Panc1 (cell line): ENCODE measurements at regions not wholly inside any gene's neighbourhood (a gene's known extent, or its start where the extent isn't known, plus 50 kb on each side); places are given as distances from the start of the nearest gene placed in this dataset.

Experiments used
- ATAC-seq: fragments of 200-7000 bp; cut with Tn5 transposase; 2 replicates; pipeline ENCODE4 v1.9.1; 2020; ENCODE audit warnings: mild to moderate bottlenecking, moderate library complexity
- BruUV-seq: library from RNA; stranded (reverse); fragments of 400-500 nt; replicated peaks from 2 replicates; lab custom pipeline; 2021; lab: Mats Ljungman, UMichigan
- CTCF ChIA-PET: fragments of 300-600 bp; sonication (Branson Sonifier 250); formaldehyde crosslinking; loops from one replicate; lab custom pipeline; 2022; ENCODE audit warnings: antibody characterized with exemption; lab: Charles Lee
- POLR2A ChIA-PET: fragments of 300-600 bp; sonication (Branson Sonifier 250); formaldehyde crosslinking; loops from one replicate; lab custom pipeline; 2022; ENCODE audit warnings: antibody characterized with exemption; lab: Charles Lee
- DNase-seq: peaks from one replicate; pipeline ENCODE4 v3.0.0-alpha.2; 2010; ENCODE audit warnings: low read depth, low spot score
- H3K27ac ChIP-seq: 2 replicates; pipeline ENCODE4 v1.5.1; 2011; ENCODE audit warnings: mild to moderate bottlenecking, low read length, inconsistent platforms
- H3K27me3 ChIP-seq: fragments of 200-500 bp; sonication (Bioruptor generic); 2 replicates; pipeline ENCODE4 v1.6.0; 2014; ENCODE audit warnings: low read length, inconsistent platforms; ENCODE audit not compliant: control insufficient read depth, insufficient read depth
- H3K36me3 ChIP-seq: fragments of 200-500 bp; sonication (Bioruptor generic); 2 replicates; pipeline ENCODE4 v1.5.1; 2014; ENCODE audit warnings: inconsistent platforms, mild to moderate bottlenecking, low read length, moderate library complexity; ENCODE audit not compliant: control insufficient read depth, insufficient read depth
- H3K4me1 ChIP-seq: 2 replicates; pipeline ENCODE4 v1.5.1; 2011; ENCODE audit warnings: inconsistent platforms, mild to moderate bottlenecking, low read length, moderate library complexity; ENCODE audit not compliant: control insufficient read depth, insufficient read depth
- H3K4me3 ChIP-seq, 2 experiments: 2 replicates each; pipeline ENCODE4 v1.5.1; 2011 to 2012; ENCODE audit warnings: low read depth in 2 of 2, low read length in 2 of 2, mild to moderate bottlenecking in 2 of 2, inconsistent platforms in 1 of 2, moderate library complexity in 1 of 2
- H3K9me3 ChIP-seq: fragments of 200-500 bp; sonication (Bioruptor generic); 2 replicates; pipeline ENCODE4 v1.5.1; 2014; ENCODE audit warnings: low read depth, mild to moderate bottlenecking, inconsistent platforms, low read length, moderate library complexity; ENCODE audit not compliant: control insufficient read depth, insufficient read depth
- POLR2AphosphoS5 ChIP-seq: IDR thresholded peaks from 2 replicates; pipeline ENCODE4 v1.6.1; 2012; ENCODE audit warnings: mild to moderate bottlenecking, low read depth, low read length, moderate library complexity
- SIN3A ChIP-seq: IDR thresholded peaks from 2 replicates; pipeline ENCODE4 v1.6.1; 2012; ENCODE audit warnings: low read depth, mild to moderate bottlenecking, low read length, moderate library complexity, borderline replicate concordance; ENCODE audit not compliant: insufficient read depth
- TCF7L2 ChIP-seq: IDR thresholded peaks from 2 replicates; pipeline ENCODE4 v1.6.1; 2011; ENCODE audit warnings: mild to moderate bottlenecking, low read depth, low read length, inconsistent platforms
- in situ Hi-C: cut with HindIII; loops from 2 replicates; pipeline ENCODE4 v1.10.0; 2016; ENCODE audit warnings: low sequenced_read_pairs, low pct_unique_long_range_greater_than_20kb
- intact Hi-C: fragments of 100-400 bp; cut with micrococcal nuclease; formaldehyde crosslinking; loops from one replicate; pipeline ENCODE4 v1.10.0; 2022; ENCODE audit not compliant: unreplicated experiment
- TF ChIP-seq, protein P1 (sequence below): fragments of 450-650 bp; IDR thresholded peaks from 2 replicates; pipeline ENCODE4 v1.5.1; 2017; ENCODE audit warnings: mild to moderate bottlenecking
- TF ChIP-seq, protein P2 (sequence below), 2 experiments: IDR thresholded peaks; 2 replicates each; pipeline ENCODE4 v1.6.1; 2011 to 2012; ENCODE audit warnings: low read depth in 2 of 2, control low read depth in 1 of 2, low read length in 1 of 2, mild to moderate bottlenecking in 1 of 2, moderate library complexity in 1 of 2; ENCODE audit not compliant: insufficient read depth in 1 of 2

DNA sequence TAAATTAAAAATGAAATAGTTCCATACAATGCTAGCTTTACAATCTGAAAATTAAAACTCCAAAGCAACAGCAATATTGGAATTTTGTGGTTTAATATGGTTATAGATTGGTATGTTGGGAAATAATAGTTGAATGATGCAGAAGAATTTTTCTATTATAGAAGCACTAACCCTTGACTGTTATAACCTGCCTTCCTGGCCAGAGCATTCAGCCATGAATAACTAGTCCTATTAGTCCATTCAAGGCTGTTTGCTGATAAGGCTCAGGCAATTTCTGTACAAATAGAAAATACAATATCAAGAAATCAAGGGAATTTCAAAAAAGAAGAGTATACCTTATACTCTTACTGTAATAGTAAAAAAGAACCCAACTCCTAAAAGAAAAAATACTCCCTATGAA lies 101.6 kb upstream of the SP4 start:
- TF ChIP-seq, protein P1, sequence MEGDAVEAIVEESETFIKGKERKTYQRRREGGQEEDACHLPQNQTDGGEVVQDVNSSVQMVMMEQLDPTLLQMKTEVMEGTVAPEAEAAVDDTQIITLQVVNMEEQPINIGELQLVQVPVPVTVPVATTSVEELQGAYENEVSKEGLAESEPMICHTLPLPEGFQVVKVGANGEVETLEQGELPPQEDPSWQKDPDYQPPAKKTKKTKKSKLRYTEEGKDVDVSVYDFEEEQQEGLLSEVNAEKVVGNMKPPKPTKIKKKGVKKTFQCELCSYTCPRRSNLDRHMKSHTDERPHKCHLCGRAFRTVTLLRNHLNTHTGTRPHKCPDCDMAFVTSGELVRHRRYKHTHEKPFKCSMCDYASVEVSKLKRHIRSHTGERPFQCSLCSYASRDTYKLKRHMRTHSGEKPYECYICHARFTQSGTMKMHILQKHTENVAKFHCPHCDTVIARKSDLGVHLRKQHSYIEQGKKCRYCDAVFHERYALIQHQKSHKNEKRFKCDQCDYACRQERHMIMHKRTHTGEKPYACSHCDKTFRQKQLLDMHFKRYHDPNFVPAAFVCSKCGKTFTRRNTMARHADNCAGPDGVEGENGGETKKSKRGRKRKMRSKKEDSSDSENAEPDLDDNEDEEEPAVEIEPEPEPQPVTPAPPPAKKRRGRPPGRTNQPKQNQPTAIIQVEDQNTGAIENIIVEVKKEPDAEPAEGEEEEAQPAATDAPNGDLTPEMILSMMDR = no peak
- TF ChIP-seq POLR2AphosphoS5 (no peak), TCF7L2 (no peak), SIN3A (no peak)
- TF ChIP-seq, protein P2, sequence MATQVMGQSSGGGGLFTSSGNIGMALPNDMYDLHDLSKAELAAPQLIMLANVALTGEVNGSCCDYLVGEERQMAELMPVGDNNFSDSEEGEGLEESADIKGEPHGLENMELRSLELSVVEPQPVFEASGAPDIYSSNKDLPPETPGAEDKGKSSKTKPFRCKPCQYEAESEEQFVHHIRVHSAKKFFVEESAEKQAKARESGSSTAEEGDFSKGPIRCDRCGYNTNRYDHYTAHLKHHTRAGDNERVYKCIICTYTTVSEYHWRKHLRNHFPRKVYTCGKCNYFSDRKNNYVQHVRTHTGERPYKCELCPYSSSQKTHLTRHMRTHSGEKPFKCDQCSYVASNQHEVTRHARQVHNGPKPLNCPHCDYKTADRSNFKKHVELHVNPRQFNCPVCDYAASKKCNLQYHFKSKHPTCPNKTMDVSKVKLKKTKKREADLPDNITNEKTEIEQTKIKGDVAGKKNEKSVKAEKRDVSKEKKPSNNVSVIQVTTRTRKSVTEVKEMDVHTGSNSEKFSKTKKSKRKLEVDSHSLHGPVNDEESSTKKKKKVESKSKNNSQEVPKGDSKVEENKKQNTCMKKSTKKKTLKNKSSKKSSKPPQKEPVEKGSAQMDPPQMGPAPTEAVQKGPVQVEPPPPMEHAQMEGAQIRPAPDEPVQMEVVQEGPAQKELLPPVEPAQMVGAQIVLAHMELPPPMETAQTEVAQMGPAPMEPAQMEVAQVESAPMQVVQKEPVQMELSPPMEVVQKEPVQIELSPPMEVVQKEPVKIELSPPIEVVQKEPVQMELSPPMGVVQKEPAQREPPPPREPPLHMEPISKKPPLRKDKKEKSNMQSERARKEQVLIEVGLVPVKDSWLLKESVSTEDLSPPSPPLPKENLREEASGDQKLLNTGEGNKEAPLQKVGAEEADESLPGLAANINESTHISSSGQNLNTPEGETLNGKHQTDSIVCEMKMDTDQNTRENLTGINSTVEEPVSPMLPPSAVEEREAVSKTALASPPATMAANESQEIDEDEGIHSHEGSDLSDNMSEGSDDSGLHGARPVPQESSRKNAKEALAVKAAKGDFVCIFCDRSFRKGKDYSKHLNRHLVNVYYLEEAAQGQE (IDR thresholded peaks at IDR 0.05; ENCODE audit: insufficient read depth in 1 of 2, low read depth in 2 of 2, low read length in 1 of 2) = no peak
- H3K4me1 ChIP-seq = no peaks in the 10 kb centered on the region
- H3K27me3 ChIP-seq = no peaks in the 10 kb centered on the region; the same call in 1 of the 2 replicates
- no peak for DNase-seq
- no peaks in the 10 kb centered on the region for H3K9me3 ChIP-seq
- intact Hi-C loops (no loop called here), in situ Hi-C loops (no loop called here)
- POLR2A ChIA-PET = no interaction called here
- H3K4me3 ChIP-seq = no peak overlapping the region
- BruUV-seq = no TSS peak
- CTCF ChIA-PET = no interaction called here
- H3K27ac ChIP-seq = no peak overlapping the region
- ATAC-seq = no peak
- H3K36me3 ChIP-seq = no peaks in the 10 kb centered on the region

DNA sequence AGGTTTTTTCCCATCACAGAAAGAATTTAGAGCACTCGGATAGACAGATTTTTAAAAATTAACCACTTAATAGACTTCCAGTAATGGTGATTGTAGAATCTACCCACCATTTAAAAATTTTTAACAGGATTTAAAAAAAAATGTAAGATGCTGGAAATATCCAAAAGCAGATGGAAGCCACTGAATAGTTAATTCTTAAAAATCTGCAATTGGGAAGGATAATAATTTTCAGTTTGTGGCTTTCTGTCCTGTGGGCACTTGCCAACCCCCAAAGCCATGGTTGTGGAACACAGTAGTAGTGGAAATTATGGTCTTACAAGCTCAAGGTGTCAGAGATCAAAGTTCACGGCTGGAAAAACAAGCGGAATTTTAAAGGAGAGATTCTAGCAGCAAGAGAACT lies 101.0 kb upstream of the SP4 start:
- ChIA-PET CTCF (no interaction called here), POLR2A (no interaction called here)
- H3K9me3 ChIP-seq = no peaks in the 10 kb centered on the region
- intact Hi-C loops = no loop called here
- no peaks in the 10 kb centered on the region for H3K4me1 ChIP-seq
- no peak overlapping the region for H3K27ac ChIP-seq
- TF ChIP-seq SIN3A = no peak
- TF ChIP-seq POLR2AphosphoS5 = no peak
- TF ChIP-seq TCF7L2 = no peak
- TF ChIP-seq, protein P2 (IDR thresholded peaks at IDR 0.05; ENCODE audit: insufficient read depth in 1 of 2, low read depth in 2 of 2, low read length in 1 of 2) = no peak
- TF ChIP-seq, protein P1 = no peak
- in situ Hi-C loops = no loop called here
- no TSS peak for BruUV-seq
- H3K27me3 ChIP-seq = peaks cover 3% of the 10 kb centered on the region; the same call in 1 of the 2 replicates
- ATAC-seq (no peak), DNase-seq (no peak)
- H3K36me3 ChIP-seq = no peaks in the 10 kb centered on the region
- no peak overlapping the region for H3K4me3 ChIP-seq
